H9 (cell line): ENCODE measurements at regions not wholly inside any gene's neighbourhood (a gene's known extent, or its start where the extent isn't known, plus 50 kb on each side); places are given as distances from the start of the nearest gene placed in this dataset.

ENCODE experiments used
- DNase-seq: peaks from one replicate; pipeline ENCODE4 v3.0.0-alpha.2; 2017
- H2AFZ ChIP-seq: one replicate; pipeline ENCODE4 v1.6.1; 2013; ENCODE audit warnings: mild to moderate bottlenecking, low read length, control low read depth, moderate library complexity
- H2AK5ac ChIP-seq: 2 replicates; pipeline ENCODE4 v1.6.1; 2013; ENCODE audit warnings: low read length, control low read depth, mixed read lengths; ENCODE audit not compliant: insufficient read length
- H2BK120ac ChIP-seq: one replicate; pipeline ENCODE4 v1.6.1; 2013; ENCODE audit warnings: low read depth, mild to moderate bottlenecking, low read length, control low read depth, inconsistent platforms; ENCODE audit not compliant: poor library complexity, severe bottlenecking
- H2BK12ac ChIP-seq: 2 replicates; pipeline ENCODE4 v1.6.1; 2013; ENCODE audit warnings: low read length, control low read depth, mixed read lengths, low read depth; ENCODE audit not compliant: insufficient read length
- H2BK15ac ChIP-seq: 2 replicates; pipeline ENCODE4 v1.6.1; 2013; ENCODE audit warnings: low read depth, low read length, control low read depth
- H2BK20ac ChIP-seq: one replicate; pipeline ENCODE4 v1.6.1; 2013; ENCODE audit warnings: low read depth, mild to moderate bottlenecking, low read length, control low read depth, inconsistent platforms; ENCODE audit not compliant: poor library complexity, severe bottlenecking
- H2BK5ac ChIP-seq: 2 replicates; pipeline ENCODE4 v1.6.1; 2013; ENCODE audit warnings: low read length, control low read depth, mixed read lengths; ENCODE audit not compliant: insufficient read length
- H3K14ac ChIP-seq: 2 replicates; pipeline ENCODE4 v1.6.1; 2013; ENCODE audit warnings: low read length, control low read depth; ENCODE audit not compliant: insufficient read depth
- H3K18ac ChIP-seq: 2 replicates; pipeline ENCODE4 v1.6.1; 2013; ENCODE audit warnings: low read depth, mild to moderate bottlenecking, mixed read lengths, low read length, control low read depth; ENCODE audit not compliant: insufficient read length
- H3K23ac ChIP-seq: 2 replicates; pipeline ENCODE4 v1.6.1; 2013; ENCODE audit warnings: low read length, control low read depth, mixed read lengths, low read depth; ENCODE audit not compliant: insufficient read length
- H3K23me2 ChIP-seq: 2 replicates; pipeline ENCODE4 v1.6.1; 2013; ENCODE audit warnings: low read depth, mild to moderate bottlenecking, mixed read lengths, low read length, control low read depth; ENCODE audit not compliant: insufficient read length, poor library complexity, severe bottlenecking
- H3K27ac ChIP-seq: 2 replicates; pipeline ENCODE4 v1.5.1; 2013; ENCODE audit warnings: low read length, control low read depth, mixed read lengths, low read depth; ENCODE audit not compliant: insufficient read length
- H3K27me3 ChIP-seq: 2 replicates; pipeline ENCODE4 v1.6.1; 2013; ENCODE audit warnings: low read length, control low read depth, inconsistent platforms; ENCODE audit not compliant: insufficient read depth
- H3K4ac ChIP-seq: 2 replicates; pipeline ENCODE4 v1.6.1; 2013; ENCODE audit warnings: low read depth, mild to moderate bottlenecking, control low read depth, inconsistent platforms, low read length, moderate library complexity
- H3K4me1 ChIP-seq: 2 replicates; pipeline ENCODE4 v1.6.1; 2013; ENCODE audit warnings: low read length, control low read depth, inconsistent platforms; ENCODE audit not compliant: insufficient read depth
- H3K4me2 ChIP-seq: 2 replicates; pipeline ENCODE4 v1.6.1; 2013; ENCODE audit warnings: low read length, control low read depth, mixed read lengths; ENCODE audit not compliant: insufficient read length, insufficient read depth
- H3K56ac ChIP-seq: 2 replicates; pipeline ENCODE4 v1.6.1; 2013; ENCODE audit warnings: low read depth, mild to moderate bottlenecking, mixed read lengths, low read length, control low read depth; ENCODE audit not compliant: insufficient read length
- H3K79me1 ChIP-seq: 2 replicates; pipeline ENCODE4 v1.6.1; 2013; ENCODE audit warnings: low read depth, mild to moderate bottlenecking, moderate library complexity, low read length, control low read depth, inconsistent platforms; ENCODE audit not compliant: insufficient read depth, poor library complexity, severe bottlenecking
- H3K79me2 ChIP-seq: 2 replicates; pipeline ENCODE4 v1.6.1; 2013; ENCODE audit warnings: low read length, control low read depth, inconsistent platforms; ENCODE audit not compliant: insufficient read depth
- H3K9ac ChIP-seq: 2 replicates; pipeline ENCODE4 v1.6.1; 2013; ENCODE audit warnings: low read length, control low read depth, mixed read lengths; ENCODE audit not compliant: insufficient read length; ENCODE audit errors: extremely low read depth
- H3K9me3 ChIP-seq: one replicate; pipeline ENCODE4 v1.6.1; 2013; ENCODE audit warnings: low read depth, low read length, inconsistent platforms; ENCODE audit not compliant: control insufficient read depth
- H3T11ph ChIP-seq: one replicate; pipeline ENCODE4 v1.6.1; 2013; ENCODE audit warnings: mild to moderate bottlenecking, low read length, control low read depth, inconsistent platforms
- H4K20me1 ChIP-seq: one replicate; pipeline ENCODE4 v1.6.1; 2013; ENCODE audit not compliant: control insufficient read depth, insufficient read length, insufficient read depth
- H4K5ac ChIP-seq: 2 replicates; pipeline ENCODE4 v1.6.1; 2013; ENCODE audit warnings: low read depth, mild to moderate bottlenecking, mixed read lengths, low read length, control low read depth; ENCODE audit not compliant: insufficient read length
- H4K8ac ChIP-seq: replicated peaks from 2 replicates; pipeline ENCODE4 v1.6.1; 2013; ENCODE audit warnings: low read length, control low read depth, mixed read lengths, low read depth; ENCODE audit not compliant: insufficient read length
- H4K91ac ChIP-seq: 2 replicates; pipeline ENCODE4 v1.6.1; 2013; ENCODE audit warnings: low read depth, mild to moderate bottlenecking, moderate library complexity, mixed read lengths, low read length, control low read depth; ENCODE audit not compliant: insufficient read length
- H3K27ac Mint-ChIP-seq, 3 experiments: 2 replicates in 2 of 3; 3 replicates in 1 of 3; pipeline ENCODE4 v1.8.0; 2020 to 2021; ENCODE audit warnings: mixed read lengths in 3 of 3, mild to moderate bottlenecking in 1 of 3, moderate library complexity in 1 of 3
- H3K27me3 Mint-ChIP-seq: 2 replicates; pipeline ENCODE4 v1.8.0; 2021; ENCODE audit warnings: low read depth, mild to moderate bottlenecking, moderate library complexity, mixed read lengths
- H3K36me3 Mint-ChIP-seq, 3 experiments: 2 replicates in 2 of 3; 3 replicates in 1 of 3; pipeline ENCODE4 v1.8.0; 2020 to 2021; ENCODE audit warnings: low read depth in 3 of 3, mixed read lengths in 3 of 3; ENCODE audit not compliant: insufficient read depth in 1 of 3
- H3K4me1 Mint-ChIP-seq, 2 experiments: 2 replicates each; pipeline ENCODE4 v1.8.0; 2020; ENCODE audit warnings: mixed read lengths in 2 of 2
- H3K4me3 Mint-ChIP-seq, 2 experiments: 2 replicates in 1 of 2; 3 replicates in 1 of 2; pipeline ENCODE4 v1.8.0; 2020 to 2021; ENCODE audit warnings: mild to moderate bottlenecking in 2 of 2, mixed read lengths in 2 of 2, moderate library complexity in 1 of 2
- H3K9me3 Mint-ChIP-seq, 2 experiments: 2 replicates in 1 of 2; 3 replicates in 1 of 2; pipeline ENCODE4 v1.8.0; 2020; ENCODE audit warnings: mild to moderate bottlenecking in 2 of 2, mixed read lengths in 2 of 2, moderate library complexity in 1 of 2
- CTCF ChIP-seq: fragments of 200-600 bp; sonication (generic); conservative IDR thresholded peaks from 3 replicates; pipeline ENCODE4 v1.8.0; 2021; ENCODE audit warnings: antibody characterized with exemption, mild to moderate bottlenecking
- WGBS: extraction: QIAGEN DNeasy Blood & Tissue Kit; methylation state at CpG from one replicate; pipeline ENCODE4 v1.1.7; 2013; ENCODE audit warnings: missing lambda C conversion rate, low lambda C conversion rate, mixed read lengths; ENCODE audit not compliant: insufficient read length; ENCODE audit errors: extremely low coverage; 5-methylcytosine and 5-hydroxymethylcytosine counted together

GRCh38 chr7:79507131-79507530 is 53.7 kb upstream of the MAGI2 start:
- H2AK5ac ChIP-seq, result no peak overlapping the region
- H3K14ac ChIP-seq, result no peak overlapping the region
- H3K79me1 ChIP-seq, result no peaks in the 10 kb centered on the region
- H4K8ac ChIP-seq, result no peak overlapping the region
- H3K79me2 ChIP-seq, result no peaks in the 10 kb centered on the region
- H3K56ac ChIP-seq, result no peak overlapping the region
- peaks cover 2% of the 10 kb centered on the region for H3K4me1 ChIP-seq
- no peak overlapping the region for H2BK120ac ChIP-seq
- no peak for DNase-seq
- H3K23me2 ChIP-seq, result no peaks in the 10 kb centered on the region
- no peak overlapping the region for H3T11ph ChIP-seq
- no peak overlapping the region for H4K91ac ChIP-seq
- H4K5ac ChIP-seq, result no peak overlapping the region
- H3K4me2 ChIP-seq, result no peak overlapping the region
- peaks cover 10 to 17% of the 10 kb centered on the region in 2 experiments for H3K4me1 Mint-ChIP-seq
- H3K18ac ChIP-seq, result no peak overlapping the region
- H3K9me3 ChIP-seq, result no peaks in the 10 kb centered on the region
- no peak overlapping the region for H3K23ac ChIP-seq
- H3K27ac ChIP-seq, result no peak overlapping the region
- H2BK20ac ChIP-seq, result no peak overlapping the region
- no peak overlapping the region for H3K9ac ChIP-seq
- no CpG with 5 or more reads among the region's 6 CpGs for WGBS
- H2AFZ ChIP-seq, result no peak overlapping the region
- H3K4ac ChIP-seq, result no peak overlapping the region
- no peak overlapping the region; a peak in 1 of 7 replicates for H3K27ac Mint-ChIP-seq
- H3K27me3 ChIP-seq, result no peaks in the 10 kb centered on the region
- TF ChIP-seq CTCF, result no peak
- no peak overlapping the region for H3K4me3 Mint-ChIP-seq
- H4K20me1 ChIP-seq, result no peaks in the 10 kb centered on the region
- no peak overlapping the region for H2BK5ac ChIP-seq
- H3K9me3 Mint-ChIP-seq, result no peaks in the 10 kb centered on the region
- H2BK12ac ChIP-seq, result no peak overlapping the region
- no peak overlapping the region for H2BK15ac ChIP-seq
- H3K27me3 Mint-ChIP-seq, result no peaks in the 10 kb centered on the region
- no peaks in the 10 kb centered on the region for H3K36me3 Mint-ChIP-seq
